ENCODE measurements at regions not wholly inside any gene's neighbourhood (a gene's known extent, or its start where the extent isn't known, plus 50 kb on each side); places are given as distances from the start of the nearest gene placed in this dataset.
"Not testable (repeated sequence)": the region's sequence is repeated elsewhere in the genome, so short reads cannot be mapped to it uniquely, and the experiment has no call there.

DNA sequence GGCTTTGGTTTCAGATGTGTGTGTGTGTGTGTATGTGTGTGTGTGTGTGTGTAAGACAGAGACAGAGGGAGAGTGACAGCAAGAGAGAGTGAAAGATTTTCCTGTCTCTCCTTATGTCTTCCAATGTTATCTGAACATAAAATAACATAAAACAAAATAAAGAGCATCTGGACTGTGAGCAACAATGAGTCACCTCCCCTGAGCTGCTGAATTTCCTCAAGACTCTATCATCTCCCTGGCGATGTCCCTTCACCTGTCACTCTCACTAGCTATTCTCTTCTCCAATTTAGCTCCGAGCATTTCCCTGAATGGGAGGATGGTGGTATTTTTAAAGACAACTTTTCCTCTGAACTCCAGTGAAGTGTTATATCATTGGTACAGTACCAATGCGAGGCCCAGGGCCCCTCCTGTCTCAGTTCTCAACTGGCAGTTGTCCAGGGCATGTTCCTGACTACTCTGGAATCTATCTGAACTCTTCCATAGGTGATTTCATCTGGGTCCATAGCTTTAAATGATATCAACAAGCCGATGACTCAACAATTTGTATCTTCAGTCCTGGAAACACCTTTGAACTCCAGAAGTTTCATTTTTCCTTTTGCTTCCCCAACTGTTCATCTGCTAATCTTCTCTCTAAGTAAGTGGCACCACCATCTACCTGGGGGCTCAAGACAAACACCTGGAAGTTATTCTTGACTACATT is 195.0 kb upstream of the CLNK start:
- DNase-seq: no peak

DNA sequence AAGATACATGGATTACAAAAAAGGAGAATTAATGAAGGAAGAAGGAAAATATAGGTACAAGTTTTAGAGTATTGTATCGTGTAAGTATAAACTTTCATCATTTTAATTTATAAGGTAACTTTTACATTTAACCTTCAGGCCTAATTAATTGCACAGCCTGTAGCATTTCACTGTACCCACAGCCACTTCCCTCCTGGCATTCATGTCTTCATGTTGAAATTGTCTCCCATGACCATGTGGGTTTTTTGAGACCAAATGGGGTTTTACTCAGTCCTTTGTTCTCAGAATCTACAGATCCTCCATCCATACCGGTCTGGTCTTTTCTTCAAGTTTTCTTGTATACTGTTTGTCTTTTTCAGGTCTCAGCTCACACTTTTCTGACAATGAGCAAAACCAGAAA is 194.3 kb upstream of the CLNK start:
- DNase-seq: no peak

DNA sequence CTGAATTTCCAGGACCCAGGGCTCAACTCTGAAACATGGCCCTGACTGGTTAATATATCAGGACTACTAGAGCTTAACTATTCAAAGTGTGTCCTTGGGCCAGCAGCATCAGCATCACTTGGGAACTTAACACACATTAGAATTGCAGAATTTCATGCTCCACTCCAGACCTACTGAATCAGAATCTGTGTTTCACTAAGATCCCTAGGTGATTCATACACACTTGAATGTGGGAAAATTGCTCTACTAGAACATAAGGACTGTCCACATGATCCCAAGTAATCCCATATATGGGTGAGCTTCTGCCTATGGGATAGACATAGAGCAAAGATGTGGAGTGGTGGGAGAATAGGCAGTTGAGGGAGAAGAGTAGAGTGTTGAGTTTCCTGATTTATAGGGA is 192.5 kb upstream of the CLNK start:
- DNase-seq: no peak

DNA sequence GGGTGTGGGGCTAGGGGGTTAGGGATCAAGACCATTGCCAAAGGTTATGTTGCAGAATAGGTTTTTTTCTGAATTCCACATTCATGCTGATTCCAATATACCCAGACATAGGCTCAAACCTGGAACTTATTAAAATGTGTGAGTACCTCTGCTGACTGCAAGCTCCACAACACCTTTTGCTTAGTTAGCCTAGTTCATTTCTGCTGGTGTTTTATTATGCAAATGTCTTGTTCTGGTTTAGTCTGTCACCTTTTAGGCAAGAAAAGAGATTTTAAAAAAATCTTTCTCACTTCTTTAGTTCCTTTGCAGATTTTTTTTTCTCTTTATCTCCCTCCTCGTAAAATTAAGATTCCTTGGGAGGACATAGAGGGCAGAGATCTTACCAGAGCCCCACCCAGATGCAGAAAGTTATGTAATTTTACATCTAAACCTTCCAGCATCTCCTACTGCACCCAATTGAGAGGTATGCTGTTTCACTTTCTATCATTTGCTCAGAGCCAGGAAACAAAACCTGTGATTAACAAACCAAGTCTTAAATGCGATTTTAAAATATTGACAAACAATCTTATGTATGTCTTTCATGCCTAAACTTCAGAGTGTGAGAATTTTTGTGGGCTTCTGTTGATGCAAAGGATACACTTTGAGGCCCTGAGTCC is 190.7 kb upstream of the CLNK start:
- DNase-seq: no peak

DNA sequence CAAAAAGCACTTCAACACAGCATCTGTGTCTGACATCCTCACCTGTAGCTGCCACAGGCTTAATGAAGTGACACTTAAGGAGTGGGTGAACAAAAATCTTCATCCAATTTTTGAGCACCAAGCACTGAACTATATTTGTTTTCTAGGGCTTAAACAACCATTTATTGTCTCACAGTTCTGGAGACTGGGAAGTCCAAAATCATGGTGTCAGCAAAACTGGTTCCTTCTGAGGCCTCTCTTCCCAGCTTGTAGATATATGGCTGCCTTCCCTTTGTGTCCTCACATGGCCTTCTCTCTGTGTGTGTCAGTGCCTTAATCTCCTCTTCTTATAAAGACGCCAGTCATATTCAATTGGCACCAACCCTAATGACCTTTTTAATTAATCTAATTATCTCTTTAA is 189.2 kb upstream of the CLNK start:
- no peak for DNase-seq

DNA sequence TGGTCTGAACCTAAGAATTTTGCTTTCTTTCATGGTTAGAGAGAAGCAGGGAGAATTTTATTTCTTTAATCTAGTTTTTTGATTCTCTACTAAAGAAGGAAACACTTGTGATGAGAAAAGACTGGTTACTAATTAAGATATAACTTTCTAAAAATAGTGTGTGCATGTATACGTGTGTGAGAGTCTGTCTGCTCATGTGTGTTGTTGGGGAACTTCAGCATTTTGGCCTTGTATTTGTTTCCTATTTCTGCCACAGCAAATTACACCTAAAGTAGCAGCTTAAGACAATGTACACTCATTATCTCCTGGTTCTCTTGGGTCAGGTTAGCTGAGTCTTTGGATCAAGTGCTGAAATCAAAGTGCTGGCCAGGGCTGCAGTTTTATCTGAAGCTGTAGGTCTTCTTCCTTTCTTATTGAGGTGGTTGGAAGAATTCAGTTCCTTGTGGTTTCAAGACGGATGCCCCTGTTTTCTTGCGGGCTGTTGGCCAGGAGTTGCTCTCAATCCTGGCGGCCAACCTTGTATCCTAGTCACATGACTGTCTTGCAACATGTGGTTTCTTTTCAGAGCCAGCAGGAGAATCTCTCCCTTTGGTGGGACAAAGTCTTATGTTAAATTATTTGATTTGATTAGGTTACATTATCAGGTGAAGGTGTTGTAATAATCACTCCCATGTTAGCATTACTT is 188.4 kb upstream of the CLNK start:
- DNase-seq: no peak

DNA sequence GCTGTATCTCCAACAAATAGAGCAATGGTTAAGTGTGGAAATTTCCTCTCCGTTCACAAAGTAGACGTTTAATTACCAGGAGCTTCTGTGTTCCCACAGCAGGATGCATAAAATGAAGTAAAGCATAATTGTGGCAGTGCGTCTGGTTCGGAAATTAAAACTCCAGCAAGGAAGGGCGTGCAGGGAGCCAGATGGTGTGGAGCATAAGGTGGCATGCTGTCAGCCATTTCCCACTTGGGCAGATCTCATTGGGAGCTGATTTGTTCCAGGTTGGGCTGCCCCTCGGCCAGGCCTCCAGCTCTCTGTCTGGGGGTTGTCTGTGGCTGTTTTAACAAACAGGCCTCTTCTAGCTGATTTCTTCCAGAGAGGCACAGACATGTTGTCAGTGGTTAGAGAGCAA is 182.1 kb upstream of the CLNK start:
- no peak for DNase-seq

DNA sequence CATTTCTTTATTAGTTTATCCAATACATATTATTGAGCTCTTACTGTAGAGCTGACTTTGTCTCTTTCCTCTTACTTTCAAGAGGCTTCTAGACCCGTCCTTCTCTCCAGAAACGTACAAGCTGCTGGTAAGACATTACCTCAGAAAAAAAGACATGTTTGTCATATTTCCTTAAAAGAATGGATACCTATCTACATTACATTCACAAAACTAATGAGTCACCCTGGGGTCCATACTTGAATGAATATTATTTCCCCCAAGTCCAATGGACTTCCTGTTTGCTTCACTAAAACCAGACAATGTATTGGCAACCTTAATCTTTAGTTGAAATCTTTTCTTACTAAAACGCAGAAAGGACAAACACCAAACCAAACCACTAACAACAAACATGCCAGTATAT is 176.5 kb upstream of the CLNK start:
- no peak for DNase-seq

DNA sequence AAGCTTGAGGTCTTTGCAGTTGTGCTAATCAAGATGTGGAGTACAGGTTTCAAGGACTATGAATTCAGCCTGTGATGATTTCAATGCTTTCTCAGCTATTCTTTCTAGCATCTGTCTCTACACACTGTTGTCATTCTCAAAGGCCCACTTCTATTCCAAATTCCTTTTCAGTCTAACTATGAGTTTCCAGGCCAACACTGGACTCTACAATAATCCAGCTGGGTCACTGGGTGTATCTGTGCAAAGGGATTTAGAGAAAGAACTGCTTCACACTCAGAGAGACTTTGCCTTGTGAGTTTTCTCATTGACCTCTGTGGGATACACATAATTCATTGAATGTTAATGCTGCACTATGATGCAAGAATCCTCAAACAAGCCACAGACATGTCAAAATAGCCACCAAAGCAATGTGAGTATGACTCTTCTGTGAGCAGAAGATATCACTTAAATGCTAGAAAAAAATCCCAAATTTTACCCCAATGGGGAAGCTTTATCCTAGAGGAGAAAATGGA is 171.8 kb upstream of the CLNK start:
- DNase-seq: no peak

DNA sequence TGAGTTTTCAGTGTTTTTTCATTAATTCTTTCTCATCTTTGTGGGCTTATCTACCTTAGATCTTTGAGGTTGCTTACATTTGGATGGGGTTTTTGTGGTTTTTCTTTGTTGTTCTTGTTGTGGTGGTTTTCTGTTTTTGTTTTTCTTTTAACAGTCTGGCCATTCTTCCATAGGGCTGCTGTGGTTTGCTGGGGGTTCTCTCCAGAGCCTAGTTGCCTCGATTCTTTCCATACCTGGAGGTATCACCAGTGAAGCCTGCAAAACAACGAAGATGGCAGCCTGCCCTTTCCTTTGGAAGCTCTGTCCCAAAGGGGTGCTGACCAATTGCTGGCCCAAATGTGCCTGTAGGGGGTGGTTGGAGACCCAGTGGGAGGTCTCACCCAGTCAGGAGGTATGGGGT is 168.6 kb upstream of the CLNK start:
- no peak for DNase-seq

DNA sequence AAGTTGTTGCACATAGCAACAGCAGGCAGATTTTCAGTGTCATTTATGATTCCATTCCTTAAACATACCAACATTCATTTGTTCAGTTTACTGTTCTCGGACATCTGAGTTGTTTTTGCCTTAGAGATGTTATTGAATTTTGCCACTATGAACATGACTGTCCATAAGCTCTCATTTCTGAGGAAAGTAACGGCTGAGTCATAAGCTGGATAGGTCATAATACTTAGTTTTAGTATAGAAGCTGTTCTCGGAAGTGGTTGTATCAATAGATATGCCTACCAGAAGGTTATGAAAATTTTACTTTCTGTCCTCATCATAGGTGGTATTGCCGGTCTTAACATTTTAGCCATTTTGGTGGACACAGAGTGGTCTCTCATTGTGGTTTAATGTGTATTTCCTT is 157.1 kb upstream of the CLNK start:
- no peak for DNase-seq

DNA sequence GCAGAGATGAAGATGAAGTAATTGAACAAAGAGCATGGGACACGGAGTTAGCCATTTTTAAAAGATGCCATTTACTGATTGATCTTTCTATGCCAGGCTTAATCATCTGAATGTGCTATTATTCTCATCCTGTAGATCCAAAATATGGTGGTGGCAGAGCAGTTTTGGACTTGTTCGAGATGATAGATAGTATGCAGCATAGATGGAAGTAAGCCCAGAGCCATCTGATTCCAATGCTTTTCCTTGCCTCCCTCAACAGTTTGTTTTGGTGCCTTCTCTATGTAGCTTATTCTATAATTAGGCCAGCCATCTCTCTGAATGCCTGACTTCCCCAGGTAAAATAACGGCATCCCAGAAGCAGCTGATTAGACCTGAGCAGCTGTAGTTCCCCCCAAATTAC is 152.6 kb upstream of the CLNK start:
- DNase-seq: no peak

DNA sequence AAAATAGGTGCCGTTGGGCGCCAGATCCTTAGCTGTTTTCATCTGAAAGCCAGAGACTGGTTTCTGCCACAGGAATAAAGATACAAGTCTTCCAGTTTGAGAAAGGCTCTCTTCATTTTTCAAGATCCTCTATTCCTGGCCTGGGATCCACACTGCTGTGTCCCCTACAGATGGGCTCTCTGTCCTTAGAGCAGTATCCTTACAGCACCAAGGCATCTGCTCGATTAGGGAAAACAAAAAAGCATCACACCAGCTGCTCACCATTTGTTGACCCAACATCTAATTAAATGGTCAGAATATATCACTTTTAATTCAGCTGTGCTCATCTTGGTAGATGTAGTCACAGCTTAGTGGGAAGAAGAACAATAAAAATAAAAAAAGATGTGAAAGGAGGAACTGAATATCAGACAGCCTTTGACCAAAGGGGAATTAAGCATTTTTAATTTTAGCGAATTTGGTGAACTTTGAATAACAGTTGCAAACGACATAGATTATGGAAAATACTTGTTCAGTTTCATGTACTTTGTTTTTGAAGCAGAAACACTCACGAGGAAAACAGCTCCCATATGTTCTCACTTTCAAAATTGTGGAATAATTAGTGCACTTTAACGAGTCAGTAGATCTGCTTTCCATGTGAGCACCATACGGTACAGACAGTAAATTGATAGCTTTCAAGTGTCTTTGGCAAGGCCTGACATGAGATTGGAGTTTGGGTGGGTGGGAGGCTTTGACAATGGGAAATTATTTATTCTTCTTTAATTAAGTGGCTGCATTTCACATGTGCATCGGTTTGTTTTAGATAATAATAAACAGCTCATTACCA is 148.4 kb upstream of the CLNK start:
- no peak for DNase-seq

DNA sequence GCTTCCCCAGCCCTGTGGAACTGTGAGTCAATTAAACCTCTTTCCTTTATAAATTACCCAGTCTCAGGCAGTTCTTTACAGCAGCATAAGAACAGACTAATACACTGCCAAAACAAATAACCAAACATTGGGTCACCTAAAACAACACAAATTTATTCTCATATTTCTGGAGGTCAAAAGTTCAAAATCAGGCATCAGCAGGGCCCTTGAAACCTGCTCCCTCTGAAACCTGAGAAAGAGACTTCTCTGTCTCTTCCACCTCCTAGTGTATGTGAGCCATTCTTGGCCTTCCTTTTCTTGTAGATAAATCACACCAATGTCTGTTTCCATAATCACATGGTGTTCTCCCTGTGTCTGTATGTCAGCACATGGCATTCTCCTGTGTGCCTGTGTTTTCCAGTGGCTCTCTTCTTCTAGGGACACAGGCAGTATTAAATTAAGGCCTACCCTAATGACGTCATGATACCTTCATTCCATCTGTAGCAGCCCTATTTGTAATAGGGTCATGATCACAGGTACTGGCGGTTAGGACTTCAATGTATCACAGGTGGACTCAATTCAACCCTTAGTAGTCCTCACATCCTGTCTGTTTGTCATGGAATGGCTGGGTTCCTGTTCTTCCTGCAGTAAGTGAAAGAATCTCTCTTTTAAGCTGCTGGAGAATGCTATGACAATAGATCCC is 147.3 kb upstream of the CLNK start:
- DNase-seq: no peak

DNA sequence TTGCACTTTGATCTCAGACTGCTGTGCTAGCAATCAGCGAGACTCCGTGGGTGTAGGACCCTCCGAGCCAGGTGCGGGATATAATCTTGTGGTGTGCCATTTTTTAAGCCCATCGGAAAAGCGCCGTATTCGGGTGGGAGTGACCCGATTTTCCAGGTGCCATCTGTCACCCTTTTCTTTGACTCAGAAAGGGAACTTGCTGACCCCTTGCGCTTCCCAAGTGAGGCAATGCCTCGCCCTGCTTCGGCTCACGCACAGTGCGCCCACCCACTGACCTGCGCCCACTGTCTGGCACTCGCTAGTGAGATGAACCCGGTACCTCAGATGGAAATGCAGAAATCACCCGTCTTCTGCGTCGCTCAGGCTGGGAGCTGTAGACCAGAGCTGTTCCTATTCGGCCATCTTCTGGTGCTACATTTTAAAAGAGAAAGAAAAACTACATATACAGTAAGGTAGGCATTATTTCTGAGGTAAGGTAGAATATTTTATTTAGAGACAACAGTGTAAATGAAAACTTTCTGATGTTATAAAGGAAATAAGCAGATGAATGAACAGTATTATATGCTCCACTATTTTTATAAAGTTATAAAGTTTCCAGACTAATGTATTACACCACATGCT is 144.5 kb upstream of the CLNK start:
- not testable (repeated sequence) for DNase-seq

DNA sequence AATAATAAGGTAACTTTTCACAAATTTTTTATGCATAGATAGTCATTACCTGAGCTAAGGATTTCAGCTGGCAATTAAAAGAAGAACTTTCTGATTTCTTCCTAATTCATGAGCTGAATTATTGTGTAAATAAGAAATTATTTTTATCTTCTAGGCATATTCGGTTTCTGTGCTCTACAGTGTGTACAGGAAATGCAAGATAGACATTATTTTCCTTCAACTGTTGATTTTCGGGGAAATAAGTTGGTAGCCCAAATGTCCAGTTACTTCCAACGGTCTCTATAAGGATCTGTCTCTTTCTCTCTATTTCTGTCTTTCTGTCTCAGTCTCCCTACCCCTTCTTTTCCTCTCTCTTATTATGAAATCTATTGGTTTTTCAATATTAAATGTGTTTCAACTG is 137.3 kb upstream of the CLNK start:
- no peak for DNase-seq

DNA sequence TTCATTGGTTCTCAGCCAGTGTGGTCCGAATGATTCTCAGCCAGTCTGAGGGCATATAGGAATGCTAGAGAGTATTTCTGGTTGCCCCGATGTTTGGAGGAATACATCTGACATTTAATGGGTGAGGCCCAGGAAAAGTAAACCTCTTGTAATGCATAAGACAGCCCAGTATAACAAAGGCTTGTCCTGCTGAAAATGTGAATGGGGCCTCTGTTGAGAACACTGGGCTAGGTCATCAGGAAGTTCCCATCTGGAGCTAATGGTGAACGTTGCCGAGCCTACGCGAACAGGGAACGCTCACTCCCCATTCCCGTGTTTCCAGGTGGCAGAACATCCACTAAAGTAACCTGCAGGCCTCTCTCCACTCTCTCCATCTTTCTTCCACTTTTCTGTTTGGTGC is 132.0 kb upstream of the CLNK start:
- no peak for DNase-seq

DNA sequence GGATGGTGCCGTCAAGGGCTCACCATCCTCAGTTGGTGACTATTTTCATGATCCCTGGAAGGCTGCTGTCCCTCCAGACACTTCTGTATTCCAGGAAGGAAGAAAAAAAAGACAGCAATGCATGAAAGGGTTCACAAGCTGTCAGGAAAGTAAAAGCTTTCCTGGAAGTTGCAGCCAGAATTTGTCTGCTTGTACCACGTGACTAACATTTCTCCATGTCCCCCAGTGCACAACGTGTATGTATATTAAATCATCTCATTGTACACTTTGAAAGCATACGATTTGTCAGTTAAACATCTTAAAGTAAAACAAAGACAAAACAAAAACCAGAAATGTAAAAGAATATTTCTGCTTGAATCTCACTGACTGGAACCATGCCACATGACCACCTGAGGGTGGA is 127.4 kb upstream of the CLNK start:
- no peak for DNase-seq

DNA sequence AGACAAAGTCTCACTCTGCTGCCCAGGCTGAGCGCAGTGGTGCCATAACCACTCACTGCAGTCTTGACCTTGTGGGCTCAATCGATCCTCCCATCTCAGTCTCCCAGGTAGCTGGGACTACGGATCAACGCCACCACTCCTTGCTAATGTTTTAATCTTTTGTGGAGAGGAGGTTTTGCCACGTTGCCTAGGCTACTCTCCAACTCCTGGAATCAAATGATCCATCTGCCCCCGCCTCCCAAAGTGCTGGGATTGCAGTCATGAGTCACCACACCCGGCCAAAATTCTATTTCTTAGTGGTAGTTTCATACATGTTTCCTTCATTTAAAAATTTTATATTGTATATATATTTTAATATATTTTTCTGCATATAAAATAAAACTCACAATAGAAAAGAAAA is 125.8 kb upstream of the CLNK start:
- DNase-seq: no peak

DNA sequence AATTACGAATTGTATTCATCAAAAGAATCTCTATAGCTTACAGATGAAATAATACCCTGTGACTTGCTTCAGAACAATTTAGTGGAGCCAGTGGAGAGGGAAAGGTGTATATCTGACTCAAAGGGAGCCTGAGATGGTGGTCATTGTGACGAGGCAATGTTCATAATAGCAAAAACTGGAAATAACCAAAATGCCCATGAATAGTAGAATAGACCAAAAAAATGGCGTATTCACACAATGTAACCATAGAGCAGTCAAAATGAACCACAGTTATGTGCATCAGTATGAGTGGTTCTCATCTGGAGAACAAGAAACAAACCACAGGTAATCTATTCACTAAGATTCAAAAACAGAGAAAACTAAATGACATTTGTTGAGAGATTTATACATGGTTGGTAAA is 125.3 kb upstream of the CLNK start:
- DNase-seq: no peak

DNA sequence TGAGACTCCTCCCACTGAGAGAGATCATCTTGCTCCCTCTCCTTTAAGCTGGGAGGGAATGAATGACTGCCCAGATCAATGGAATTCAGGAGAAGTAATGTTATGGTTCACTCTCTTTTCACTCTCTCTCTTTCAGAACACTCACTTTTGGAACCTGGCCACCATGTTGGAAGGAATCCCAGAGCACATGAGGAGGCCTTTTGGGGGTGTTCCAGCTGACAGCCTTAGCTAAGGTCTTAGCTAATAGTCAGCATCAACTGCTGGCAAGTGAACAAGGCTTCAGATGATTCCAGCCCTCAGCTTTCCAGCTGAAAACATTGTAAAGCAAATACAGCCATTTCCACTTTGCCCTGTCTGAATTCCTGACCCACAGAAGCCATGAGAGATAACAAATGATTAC is 124.0 kb upstream of the CLNK start:
- no peak for DNase-seq

DNA sequence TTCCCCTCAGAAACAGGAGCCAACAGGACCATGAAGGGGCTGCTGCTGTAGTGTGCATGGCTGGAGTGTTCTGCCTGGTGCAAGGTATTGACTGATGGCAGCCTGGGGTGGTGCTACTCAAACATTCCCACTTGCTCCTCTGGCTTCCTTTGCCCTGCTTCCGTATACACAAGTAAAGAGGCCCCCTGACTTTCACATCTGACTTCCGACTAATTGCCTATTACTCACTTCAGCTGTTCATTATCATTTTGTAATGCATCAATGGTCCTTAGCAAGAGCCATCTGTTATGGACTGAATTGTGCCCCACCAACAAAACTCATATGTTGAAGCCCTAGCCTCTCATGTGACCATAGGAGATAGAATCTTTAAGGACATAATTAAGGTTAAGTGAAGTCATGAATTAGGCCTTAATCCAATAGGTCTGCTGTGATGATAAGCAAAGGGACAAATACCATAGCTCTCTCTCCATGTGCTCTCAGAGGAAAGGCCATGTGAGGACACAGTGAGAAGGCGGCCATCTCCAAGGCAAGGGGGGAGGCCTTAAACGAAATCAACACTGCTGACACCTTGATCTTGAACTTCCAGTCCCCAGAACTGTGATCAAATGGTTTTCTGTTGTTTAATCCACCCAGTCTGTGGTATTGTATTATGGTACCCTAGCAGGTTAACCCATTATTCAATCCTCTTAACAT is 122.5 kb upstream of the CLNK start:
- DNase-seq: no peak
